Hepatocyte (in vitro differentiated cells): ENCODE measurements at regions not wholly inside any gene's neighbourhood (a gene's known extent, or its start where the extent isn't known, plus 50 kb on each side); places are given as distances from the start of the nearest gene placed in this dataset.

Source experiments
- DNase-seq: peaks from one replicate; pipeline ENCODE4 v3.0.0-alpha.2; 2016; ENCODE audit warnings: low spot score
- H2AFZ ChIP-seq: fragments of 200-600 bp; sonication (generic); 2 replicates; pipeline ENCODE4 v1.6.0; 2016; ENCODE audit warnings: antibody characterized with exemption, mild to moderate bottlenecking
- H3K27ac ChIP-seq: fragments of 200-600 bp; sonication (generic); 2 replicates; pipeline ENCODE4 v1.5.1; 2016; ENCODE audit warnings: mild to moderate bottlenecking
- H3K27me3 ChIP-seq: fragments of 200-600 bp; sonication (generic); 2 replicates; pipeline ENCODE4 v1.6.1; 2016
- H3K36me3 ChIP-seq: fragments of 200-600 bp; sonication (generic); replicated peaks from 2 replicates; pipeline ENCODE4 v1.5.1; 2016; ENCODE audit warnings: low read depth; ENCODE audit not compliant: insufficient read depth
- H3K4me1 ChIP-seq: fragments of 200-600 bp; sonication (generic); 2 replicates; pipeline ENCODE4 v1.5.1; 2016; ENCODE audit warnings: mild to moderate bottlenecking, moderate library complexity; ENCODE audit not compliant: insufficient read depth
- H3K4me2 ChIP-seq: fragments of 200-600 bp; sonication (generic); 2 replicates; pipeline ENCODE4 v1.6.0; 2016
- H3K4me3 ChIP-seq: fragments of 200-600 bp; sonication (generic); 2 replicates; pipeline ENCODE4 v1.5.1; 2016; ENCODE audit warnings: mild to moderate bottlenecking
- H3K79me2 ChIP-seq: fragments of 200-600 bp; sonication (generic); 2 replicates; pipeline ENCODE4 v1.6.0; 2017; ENCODE audit warnings: mild to moderate bottlenecking
- H3K9me2 ChIP-seq: fragments of 200-600 bp; sonication (generic); replicated peaks from 2 replicates; pipeline ENCODE4 v1.6.0; 2017; ENCODE audit warnings: mild to moderate bottlenecking; ENCODE audit not compliant: insufficient read depth
- H3K9me3 ChIP-seq: fragments of 200-600 bp; sonication (generic); 2 replicates; pipeline ENCODE4 v1.5.1; 2016; ENCODE audit warnings: low read depth, mild to moderate bottlenecking
- H4K20me1 ChIP-seq: fragments of 200-600 bp; sonication (generic); 2 replicates; pipeline ENCODE4 v1.6.0; 2016; ENCODE audit warnings: mild to moderate bottlenecking; ENCODE audit not compliant: insufficient read depth, poor library complexity, severe bottlenecking
- CTCF ChIP-seq: fragments of 200-600 bp; sonication (generic); IDR thresholded peaks from 2 replicates; pipeline ENCODE4 v1.5.1; 2016; ENCODE audit warnings: antibody characterized with exemption, mild to moderate bottlenecking; ENCODE audit not compliant: poor library complexity
- EZH2 ChIP-seq: fragments of 200-600 bp; sonication (generic); IDR thresholded peaks from 2 replicates; pipeline ENCODE4 v1.6.1; 2016; ENCODE audit warnings: antibody characterized with exemption, mild to moderate bottlenecking, borderline replicate concordance
- EZH2phosphoT487 ChIP-seq: fragments of 200-600 bp; sonication (generic); IDR thresholded peaks from one replicate; pipeline ENCODE4 v1.6.1; 2018; ENCODE audit warnings: antibody characterized with exemption, mild to moderate bottlenecking, low read depth, moderate library complexity; ENCODE audit not compliant: unreplicated experiment, severe bottlenecking
- WGBS: methylation state at CpG from one replicate; pipeline ENCODE4 v1.1.6; 2016; ENCODE audit warnings: low lambda C conversion rate; ENCODE audit errors: missing lambda C conversion rate; 5-methylcytosine and 5-hydroxymethylcytosine counted together

- no peaks in the 10 kb centered on the region for H4K20me1 ChIP-seq
- H3K27me3 ChIP-seq = no peaks in the 10 kb centered on the region
- no peaks in the 10 kb centered on the region for H3K36me3 ChIP-seq
- no peak for DNase-seq
- no peaks in the 10 kb centered on the region for H3K9me3 ChIP-seq
- H3K4me3 ChIP-seq = no peak overlapping the region
- peaks cover 9% of the 10 kb centered on the region for H3K4me1 ChIP-seq
- H2AFZ ChIP-seq = no peak overlapping the region
- no peaks in the 10 kb centered on the region for H3K9me2 ChIP-seq
- WGBS = 72% methylated on average over 2 of the region's 2 CpGs
- TF ChIP-seq CTCF (peak; percentile 33), EZH2phosphoT487 (no peak), EZH2 (no peak)
- no peaks in the 10 kb centered on the region for H3K79me2 ChIP-seq
- no peak overlapping the region for H3K4me2 ChIP-seq
- peak overlapping the region; percentile 16 for H3K27ac ChIP-seq
These were observed 91.1 kb upstream of the MAOA start for GRCh38 chrX:43564953-43565352.

- no peak overlapping the region for H3K4me3 ChIP-seq
- H3K4me1 ChIP-seq = peaks cover 9% of the 10 kb centered on the region
- no peak for DNase-seq
- H3K9me2 ChIP-seq = no peaks in the 10 kb centered on the region
- no peaks in the 10 kb centered on the region for H4K20me1 ChIP-seq
- H3K36me3 ChIP-seq = no peaks in the 10 kb centered on the region
- H3K27me3 ChIP-seq = no peaks in the 10 kb centered on the region
- H2AFZ ChIP-seq = no peak overlapping the region
- no peak overlapping the region for H3K4me2 ChIP-seq
- TF ChIP-seq EZH2phosphoT487 (no peak), EZH2 (no peak), CTCF (no peak)
- no peaks in the 10 kb centered on the region for H3K79me2 ChIP-seq
- H3K27ac ChIP-seq = no peak overlapping the region
- H3K9me3 ChIP-seq = no peaks in the 10 kb centered on the region
These were observed 89.9 kb upstream of the MAOA start for GRCh38 chrX:43566170-43566569.

- no peak for DNase-seq
These were observed 82.6 kb upstream of the MAOA start for GRCh38 chrX:43573441-43574015.

More at GRCh38 chrX:43573441-43574015, 82.6 kb upstream of the MAOA start:
- TF ChIP-seq CTCF = no peak
- TF ChIP-seq EZH2phosphoT487 = no peak
- no peak for TF ChIP-seq EZH2
- H2AFZ ChIP-seq = no peak overlapping the region
- H3K9me3 ChIP-seq = no peaks in the 10 kb centered on the region
- no peak overlapping the region for H3K4me2 ChIP-seq
- H3K27ac ChIP-seq = no peak overlapping the region
- no peaks in the 10 kb centered on the region for H3K79me2 ChIP-seq
- no peaks in the 10 kb centered on the region for H3K9me2 ChIP-seq
- H3K27me3 ChIP-seq = no peaks in the 10 kb centered on the region
- H3K4me3 ChIP-seq = no peak overlapping the region
- no peaks in the 10 kb centered on the region for H3K4me1 ChIP-seq
- no peaks in the 10 kb centered on the region for H4K20me1 ChIP-seq
- no peaks in the 10 kb centered on the region for H3K36me3 ChIP-seq
